ENCODE measurements at regions not wholly inside any gene's neighbourhood (a gene's known extent, or its start where the extent isn't known, plus 50 kb on each side); places are given as distances from the start of the nearest gene placed in this dataset.
"Not testable (repeated sequence)": the region's sequence is repeated elsewhere in the genome, so short reads cannot be mapped to it uniquely, and the experiment has no call there.

- Histone ChIP-seq H3K27ac (no peak overlapping the region), H3K4me3 (no peak overlapping the region), H3K4me1 (no peaks in the 10 kb centered on the region), H3K27me3 (no peaks in the 10 kb centered on the region), H3K9me3 (no peaks in the 10 kb centered on the region), H3K36me3 (no peaks in the 10 kb centered on the region)
- intact Hi-C loops (cut with DNase I): no loop called here
- DNase-seq: no peak
- WGBS, 2 donors: 53 to 72% methylated on average over 1 of the region's 1 CpG
- TF ChIP-seq POLR2A (IDR thresholded peaks at IDR 0.05) (no peak), CTCF (IDR thresholded peaks at IDR 0.05) (no peak)
These were observed 474.8 kb downstream of the SHISA9 start for GRCh38 chr16:13376174-13376573.

- intact Hi-C loops (cut with DNase I): no loop called here
- Histone ChIP-seq H3K4me3 (no peak overlapping the region), H3K9me3 (no peaks in the 10 kb centered on the region), H3K27ac (no peak overlapping the region), H3K27me3 (no peaks in the 10 kb centered on the region), H3K4me1 (no peaks in the 10 kb centered on the region), H3K36me3 (no peaks in the 10 kb centered on the region)
- TF ChIP-seq POLR2A (IDR thresholded peaks at IDR 0.05): no peak
- no peak for TF ChIP-seq CTCF (IDR thresholded peaks at IDR 0.05)
- DNase-seq: no peak
- WGBS, 2 donors: 30 to 65% methylated on average over 3 of the region's 3 CpGs
These were observed 475.7 kb downstream of the SHISA9 start for GRCh38 chr16:13377143-13377542.

- no peak overlapping the region for H3K27ac ChIP-seq
- H3K4me1 ChIP-seq: no peaks in the 10 kb centered on the region
- no peak for DNase-seq
- intact Hi-C loops (cut with DNase I): no loop called here
- H3K9me3 ChIP-seq: no peaks in the 10 kb centered on the region
- WGBS, 2 donors: 63 to 69% methylated on average over 2 of the region's 2 CpGs
- TF ChIP-seq CTCF (IDR thresholded peaks at IDR 0.05) (no peak), POLR2A (IDR thresholded peaks at IDR 0.05) (no peak)
- H3K27me3 ChIP-seq: no peaks in the 10 kb centered on the region
- no peaks in the 10 kb centered on the region for H3K36me3 ChIP-seq
- H3K4me3 ChIP-seq: no peak overlapping the region
These were observed 476.8 kb downstream of the SHISA9 start for GRCh38 chr16:13378151-13378550.

GRCh38 chr16:13379266-13379665, 477.9 kb downstream of the SHISA9 start:
- Histone ChIP-seq H3K4me1 (no peaks in the 10 kb centered on the region), H3K36me3 (no peaks in the 10 kb centered on the region), H3K4me3 (no peak overlapping the region), H3K27ac (no peak overlapping the region), H3K27me3 (no peaks in the 10 kb centered on the region), H3K9me3 (peaks cover 0 to 2% (median 0%) of the 10 kb centered on the region in 3 donors)
- no peak for TF ChIP-seq CTCF (IDR thresholded peaks at IDR 0.05)
- TF ChIP-seq POLR2A (IDR thresholded peaks at IDR 0.05): no peak
- 62 to 72% methylated on average over 3 of the region's 3 CpGs for WGBS, 2 donors
- DNase-seq: no peak
- intact Hi-C loops (cut with DNase I): no loop called here

- H3K27me3 ChIP-seq; H3K27ac ChIP-seq; intact Hi-C loops (cut with DNase I); H3K4me3 ChIP-seq; H3K36me3 ChIP-seq; H3K4me1 ChIP-seq; DNase-seq: not testable (repeated sequence)
- 83 to 88% methylated on average over 1 of the region's 1 CpG for WGBS, 2 donors
- H3K9me3 ChIP-seq: peaks cover 0 to 24% (median 0%) of the 10 kb centered on the region in 3 donors
These were observed 484.0 kb downstream of the SHISA9 start for GRCh38 chr16:13385156-13386040.
